IMR-90 (cell line): ENCODE measurements at regions not wholly inside any gene's neighbourhood (a gene's known extent, or its start where the extent isn't known, plus 50 kb on each side); places are given as distances from the start of the nearest gene placed in this dataset.
"Not testable (repeated sequence)": the region's sequence is repeated elsewhere in the genome, so short reads cannot be mapped to it uniquely, and the experiment has no call there.

ENCODE experiments used
- MAZ ChIP-seq: IDR thresholded peaks from 2 replicates; pipeline ENCODE4 v1.6.1; 2012; ENCODE audit warnings: low read depth, mild to moderate bottlenecking, low read length, improper control_type of control experiment, moderate library complexity, borderline replicate concordance
- POLR2A ChIP-seq: IDR thresholded peaks from 2 replicates; pipeline ENCODE4 v1.6.1; 2012; ENCODE audit warnings: mild to moderate bottlenecking, low read depth, low read length
- TF ChIP-seq, protein P1 (sequence below): fragments of 150-350 bp; IDR thresholded peaks from 2 replicates; pipeline ENCODE4 v1.6.1; 2017; ENCODE audit warnings: mild to moderate bottlenecking, antibody characterized with exemption, low read length, low read depth

DNA sequence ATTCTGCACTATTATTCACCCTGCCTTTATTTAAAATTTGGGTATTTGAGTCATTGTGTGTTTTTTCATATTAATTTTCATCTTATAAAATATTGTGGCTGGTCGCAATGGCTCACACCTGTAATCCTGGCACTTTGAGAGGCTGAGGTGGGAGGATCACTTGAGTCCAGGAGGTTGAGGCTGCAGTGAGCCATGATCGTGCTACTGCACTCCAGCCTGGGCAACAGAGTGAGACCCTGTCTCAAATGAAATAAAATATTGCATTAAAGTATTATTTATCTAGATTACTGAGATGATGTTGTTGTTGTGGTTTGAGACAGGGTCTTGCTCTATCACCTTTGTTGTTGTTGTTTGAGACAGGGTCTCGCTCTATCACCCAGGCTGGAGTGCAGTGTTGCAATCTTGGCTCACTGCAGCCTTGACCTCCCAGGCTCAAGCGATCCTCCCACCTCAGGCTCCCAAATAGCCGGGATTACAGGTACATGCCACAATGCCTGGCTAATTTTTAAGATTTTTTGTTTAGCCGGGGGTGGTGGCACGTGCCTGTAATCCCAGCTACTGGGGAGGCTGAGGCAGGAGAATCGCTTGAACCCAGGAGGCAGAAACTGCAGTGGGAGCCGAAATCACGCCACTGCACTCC lies 54.8 kb upstream of the LARP1 start:
- TF ChIP-seq, protein P1, sequence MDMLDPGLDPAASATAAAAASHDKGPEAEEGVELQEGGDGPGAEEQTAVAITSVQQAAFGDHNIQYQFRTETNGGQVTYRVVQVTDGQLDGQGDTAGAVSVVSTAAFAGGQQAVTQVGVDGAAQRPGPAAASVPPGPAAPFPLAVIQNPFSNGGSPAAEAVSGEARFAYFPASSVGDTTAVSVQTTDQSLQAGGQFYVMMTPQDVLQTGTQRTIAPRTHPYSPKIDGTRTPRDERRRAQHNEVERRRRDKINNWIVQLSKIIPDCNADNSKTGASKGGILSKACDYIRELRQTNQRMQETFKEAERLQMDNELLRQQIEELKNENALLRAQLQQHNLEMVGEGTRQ, result not testable (repeated sequence)
- not testable (repeated sequence) for TF ChIP-seq POLR2A, MAZ
